H1 (cell line): ENCODE measurements at regions not wholly inside any gene's neighbourhood (a gene's known extent, or its start where the extent isn't known, plus 50 kb on each side); places are given as distances from the start of the nearest gene placed in this dataset.

Experiments
- CTCF ChIA-PET: fragments of 300-600 bp; sonication (Branson Sonifier 250); formaldehyde crosslinking; loops from one replicate; lab custom pipeline; 2021; ENCODE audit not compliant: partially characterized antibody; lab: Charles Lee
- POLR2A ChIA-PET: fragments of 300-600 bp; sonication (Branson Sonifier 250); formaldehyde crosslinking; loops from one replicate; lab custom pipeline; 2021; ENCODE audit warnings: inconsistent platforms; ENCODE audit not compliant: partially characterized antibody; lab: Charles Lee
- DNase-seq, 2 experiments: peaks; one replicate each; pipeline versions ENCODE4 v3.0.0 to v3.0.0-alpha.2; 2010 to 2022; ENCODE audit warnings: low spot score in 2 of 2, low read depth in 1 of 2, mixed read lengths in 1 of 2
- FAIRE-seq: peaks from 2 replicates; lab custom pipeline; 2011; peaks lifted over from hg19 to GRCh38; lab: Jason Lieb, UNC
- H2AFZ ChIP-seq: 2 replicates; pipeline ENCODE4 v1.8.1; 2012; ENCODE audit warnings: low read length, inconsistent platforms
- H2AK5ac ChIP-seq: 2 replicates; pipeline ENCODE4 v1.6.1; 2013; ENCODE audit warnings: low read depth, low read length
- H2BK120ac ChIP-seq: replicated peaks from 2 replicates; pipeline ENCODE3; 2013; ENCODE audit warnings: low read depth, low read length, inconsistent platforms
- H2BK12ac ChIP-seq: 2 replicates; pipeline ENCODE4 v1.6.1; 2013; ENCODE audit warnings: low read depth, low read length
- H2BK15ac ChIP-seq: 2 replicates; pipeline ENCODE4 v1.6.1; 2013; ENCODE audit warnings: low read length
- H2BK20ac ChIP-seq: 2 replicates; pipeline ENCODE4 v1.6.1; 2013; ENCODE audit warnings: low read length
- H2BK5ac ChIP-seq: 2 replicates; pipeline ENCODE4 v1.6.1; 2013; ENCODE audit warnings: low read depth, low read length
- H3K14ac ChIP-seq: 2 replicates; pipeline ENCODE4 v1.6.1; 2013; ENCODE audit warnings: inconsistent platforms; ENCODE audit not compliant: insufficient read length
- H3K18ac ChIP-seq: 2 replicates; pipeline ENCODE4 v1.6.1; 2013; ENCODE audit warnings: low read length; ENCODE audit errors: extremely low read depth
- H3K23ac ChIP-seq: 2 replicates; pipeline ENCODE4 v1.6.1; 2013; ENCODE audit warnings: inconsistent platforms; ENCODE audit not compliant: insufficient read length
- H3K23me2 ChIP-seq: 2 replicates; pipeline ENCODE4 v1.6.1; 2013; ENCODE audit warnings: low read depth, low read length
- H3K27ac ChIP-seq: 2 replicates; pipeline ENCODE4 v1.6.1; 2011; ENCODE audit warnings: low read depth, low read length, inconsistent platforms
- H3K27me3 ChIP-seq, 4 experiments: replicated peaks in 1 of 4; 1 replicate in 1 of 4; 2 replicates in 3 of 4; pipeline versions ENCODE4 v1.6.1 to v1.8.1; 2011 to 2013; ENCODE audit warnings: low read length in 3 of 4, mild to moderate bottlenecking in 3 of 4, inconsistent platforms in 2 of 4, mixed read lengths in 2 of 4, moderate library complexity in 1 of 4; ENCODE audit not compliant: control insufficient read depth in 3 of 4, insufficient read depth in 3 of 4; ENCODE audit errors: extremely low read depth in 1 of 4
- H3K36me3 ChIP-seq, 4 experiments: 2 replicates each; pipeline versions ENCODE4 v1.6.1 to v1.8.1; 2011 to 2013; ENCODE audit warnings: mild to moderate bottlenecking in 4 of 4, low read length in 3 of 4, moderate library complexity in 2 of 4, control low read depth in 1 of 4, inconsistent platforms in 1 of 4; ENCODE audit not compliant: insufficient read depth in 4 of 4, control insufficient read depth in 2 of 4
- H3K4ac ChIP-seq: replicated peaks from 2 replicates; pipeline ENCODE3; 2013; ENCODE audit warnings: low read length, low read depth, mixed read lengths, inconsistent platforms; ENCODE audit not compliant: insufficient read length
- H3K4me1 ChIP-seq, 4 experiments: replicated peaks in 1 of 4; 1 replicate in 1 of 4; 2 replicates in 3 of 4; pipeline versions ENCODE4 v1.6.1 to v1.8.1; 2011 to 2013; ENCODE audit warnings: low read length in 3 of 4, inconsistent platforms in 2 of 4, mixed read lengths in 1 of 4; ENCODE audit not compliant: insufficient read depth in 4 of 4, control insufficient read depth in 3 of 4
- H3K4me2 ChIP-seq, 2 experiments: 2 replicates each; pipeline versions ENCODE4 v1.6.1 to v1.8.1; 2011 to 2013; ENCODE audit warnings: low read depth in 2 of 2, low read length in 2 of 2, control low read depth in 1 of 2, inconsistent platforms in 1 of 2, mild to moderate bottlenecking in 1 of 2; ENCODE audit not compliant: insufficient read depth in 1 of 2
- H3K4me3 ChIP-seq, 4 experiments: fragments of 200-600, 300-600 bp in 1 of 4; sonication (generic), shearing (Covaris generic), sonication (Bioruptor Twin) in 1 of 4; 2 replicates each; pipeline versions ENCODE4 v1.5.1 to v1.8.1; 2011 to 2016; ENCODE audit warnings: low read length in 4 of 4, low read depth in 3 of 4, control low read depth in 2 of 4, inconsistent platforms in 2 of 4, mild to moderate bottlenecking in 2 of 4, mixed read lengths in 1 of 4, moderate library complexity in 1 of 4; ENCODE audit not compliant: insufficient read depth in 2 of 4; ENCODE audit errors: extremely low read depth in 1 of 4
- H3K56ac ChIP-seq: replicated peaks from 2 replicates; pipeline ENCODE3; 2013; ENCODE audit warnings: low read depth, mild to moderate bottlenecking, mixed read lengths, low read length, inconsistent platforms; ENCODE audit not compliant: insufficient read length
- H3K79me1 ChIP-seq: 2 replicates; pipeline ENCODE4 v1.6.1; 2013; ENCODE audit warnings: low read depth, low read length, control low read depth
- H3K79me2 ChIP-seq, 2 experiments: 2 replicates each; pipeline versions ENCODE4 v1.6.1 to v1.8.1; 2012 to 2013; ENCODE audit warnings: low read length in 2 of 2, mild to moderate bottlenecking in 2 of 2, inconsistent platforms in 1 of 2; ENCODE audit not compliant: insufficient read depth in 2 of 2, control insufficient read depth in 1 of 2
- H3K9ac ChIP-seq, 4 experiments: replicated peaks in 1 of 4; 1 replicate in 1 of 4; 2 replicates in 3 of 4; pipeline versions ENCODE4 v1.6.1 to v1.8.1; 2011 to 2013; ENCODE audit warnings: low read depth in 3 of 4, low read length in 3 of 4, control low read depth in 2 of 4, mild to moderate bottlenecking in 2 of 4, moderate library complexity in 2 of 4, inconsistent platforms in 1 of 4; ENCODE audit errors: extremely low read depth in 1 of 4
- H3K9me3 ChIP-seq, 2 experiments: 2 replicates each; pipeline versions ENCODE4 v1.6.1 to v1.8.1; 2012 to 2013; ENCODE audit warnings: mild to moderate bottlenecking in 2 of 2, moderate library complexity in 2 of 2, control low read depth in 1 of 2, inconsistent platforms in 1 of 2, low read depth in 1 of 2, low read length in 1 of 2, mixed read lengths in 1 of 2; ENCODE audit not compliant: insufficient read depth in 2 of 2
- H4K20me1 ChIP-seq, 2 experiments: replicated peaks in 1 of 2; 2 replicates each; pipeline versions ENCODE3 to v1.8.1; 2011 to 2013; ENCODE audit warnings: inconsistent platforms in 2 of 2, low read length in 2 of 2, mild to moderate bottlenecking in 1 of 2; ENCODE audit not compliant: insufficient read depth in 2 of 2, control insufficient read depth in 1 of 2
- H4K5ac ChIP-seq: 2 replicates; pipeline ENCODE4 v1.6.1; 2013; ENCODE audit warnings: low read length, low read depth, mixed read lengths, inconsistent platforms; ENCODE audit not compliant: insufficient read length
- H4K8ac ChIP-seq: 2 replicates; pipeline ENCODE4 v1.8.0; 2013; ENCODE audit warnings: mild to moderate bottlenecking, moderate library complexity, low read length, inconsistent platforms; ENCODE audit not compliant: insufficient read depth; ENCODE audit errors: extremely low read depth
- H4K91ac ChIP-seq: replicated peaks from 2 replicates; pipeline ENCODE3; 2013; ENCODE audit warnings: low read length, mixed read lengths, inconsistent platforms; ENCODE audit not compliant: insufficient read length
- CHD2 ChIP-seq: IDR thresholded peaks from 2 replicates; pipeline ENCODE4 v1.6.1; 2012; ENCODE audit warnings: low read length, improper control_type of control experiment

GRCh38 chr3:106491796-106492195, 623.0 kb upstream of the CBLB start:
- no peaks in the 10 kb centered on the region for H3K36me3 ChIP-seq
- no peaks in the 10 kb centered on the region for H3K23me2 ChIP-seq
- CTCF ChIA-PET: no interaction called here
- peaks cover 0 to 1% (median 0%) of the 10 kb centered on the region in 4 experiments; a peak in 1 of 7 replicates for H3K27me3 ChIP-seq
- H4K8ac ChIP-seq: no peak overlapping the region
- no peaks in the 10 kb centered on the region for H4K20me1 ChIP-seq
- no peaks in the 10 kb centered on the region for H3K79me1 ChIP-seq
- no peak overlapping the region for H3K4ac ChIP-seq
- FAIRE-seq (no peak), DNase-seq (no peak)
- no peak overlapping the region for H4K91ac ChIP-seq
- no peak for TF ChIP-seq CHD2
- POLR2A ChIA-PET: no interaction called here
- H2BK120ac ChIP-seq: no peak overlapping the region
- H3K4me3 ChIP-seq: no peak overlapping the region
- peaks cover 0 to 9% (median 2%) of the 10 kb centered on the region in 4 experiments; a peak in 2 of 7 replicates for H3K4me1 ChIP-seq
- H3K9me3 ChIP-seq: peaks cover 0 to 3% of the 10 kb centered on the region in 2 experiments; a peak in 1 of 4 replicates
- H3K4me2 ChIP-seq: no peak overlapping the region
- H3K9ac ChIP-seq: no peak overlapping the region
- H3K23ac ChIP-seq: no peak overlapping the region
- no peak overlapping the region for H3K18ac ChIP-seq
- H3K56ac ChIP-seq: no peak overlapping the region
- no peak overlapping the region for H2BK12ac ChIP-seq
- H2AK5ac ChIP-seq: no peak overlapping the region
- no peak overlapping the region for H2BK20ac ChIP-seq
- H2BK15ac ChIP-seq: no peak overlapping the region
- H4K5ac ChIP-seq: no peak overlapping the region
- H3K27ac ChIP-seq: no peak overlapping the region
- H2BK5ac ChIP-seq: no peak overlapping the region
- no peaks in the 10 kb centered on the region for H3K79me2 ChIP-seq
- no peak overlapping the region for H2AFZ ChIP-seq
- no peak overlapping the region for H3K14ac ChIP-seq
